GM08714 (cell line): ENCODE measurements at regions not wholly inside any gene's neighbourhood (a gene's known extent, or its start where the extent isn't known, plus 50 kb on each side); places are given as distances from the start of the nearest gene placed in this dataset.
"Not testable (repeated sequence)": the region's sequence is repeated elsewhere in the genome, so short reads cannot be mapped to it uniquely, and the experiment has no call there.

Experiments used
- H3K4me3 ChIP-seq: fragments of 200-500 bp; sonication (Bioruptor generic); 2 replicates; pipeline ENCODE4 v1.5.1; 2014; ENCODE audit warnings: mild to moderate bottlenecking, low read length, inconsistent platforms
- ZNF274 ChIP-seq: IDR thresholded peaks from 2 replicates; pipeline ENCODE4 v1.6.1; 2012; ENCODE audit warnings: mild to moderate bottlenecking, low read depth, low read length

DNA sequence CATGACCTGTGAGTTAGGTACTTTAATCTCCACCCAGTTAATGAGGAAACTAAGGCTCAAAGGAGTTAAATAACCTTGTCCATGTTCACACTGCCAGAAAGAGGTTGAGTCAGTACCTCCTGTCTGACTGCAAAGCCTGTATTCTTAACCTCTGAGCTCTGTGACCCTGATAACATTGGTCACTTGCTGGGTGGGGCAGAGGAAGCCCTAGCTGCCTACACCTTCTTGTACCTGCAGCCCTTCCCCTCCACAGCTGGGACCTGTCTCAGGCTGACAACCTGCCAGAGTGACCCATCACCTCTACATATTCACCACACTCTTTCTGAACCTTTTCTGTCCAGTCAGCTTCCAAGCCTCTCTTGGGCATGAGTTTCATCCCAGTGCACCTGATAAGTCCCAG, 106.1 kb upstream of the HES1 start:
- no peak overlapping the region for H3K4me3 ChIP-seq
- no peak for TF ChIP-seq ZNF274

DNA sequence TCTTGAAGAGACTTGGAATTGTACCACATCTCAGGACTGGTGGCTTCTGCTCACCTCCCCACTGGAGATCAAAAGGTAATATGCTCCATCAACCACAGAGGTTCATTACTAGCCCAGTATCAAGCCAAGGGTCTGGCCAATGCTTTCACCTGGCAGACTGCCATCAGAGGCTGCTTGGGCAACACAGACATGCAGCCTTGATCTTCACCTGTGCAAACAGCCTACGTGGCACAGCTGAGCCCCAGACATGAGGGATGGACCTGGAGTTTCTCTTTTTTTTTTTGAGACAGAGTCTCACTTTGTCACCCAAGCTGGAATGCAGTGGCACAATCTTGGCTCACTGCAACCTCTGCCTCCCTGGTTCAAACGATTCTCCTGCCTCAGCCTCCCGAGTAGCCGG, 105.6 kb upstream of the HES1 start:
- TF ChIP-seq ZNF274, result no peak
- H3K4me3 ChIP-seq, result no peak overlapping the region

- H3K4me3 ChIP-seq, result no peak overlapping the region
- TF ChIP-seq ZNF274, result no peak
These were observed 104.6 kb upstream of the HES1 start for GRCh38 chr3:194031349-194031748.

- TF ChIP-seq ZNF274, result no peak
- no peak overlapping the region for H3K4me3 ChIP-seq
These were observed 103.9 kb upstream of the HES1 start for GRCh38 chr3:194031867-194032635.

- H3K4me3 ChIP-seq, result no peak overlapping the region
- TF ChIP-seq ZNF274, result no peak
These were observed 103.0 kb upstream of the HES1 start for GRCh38 chr3:194032828-194033435.

DNA sequence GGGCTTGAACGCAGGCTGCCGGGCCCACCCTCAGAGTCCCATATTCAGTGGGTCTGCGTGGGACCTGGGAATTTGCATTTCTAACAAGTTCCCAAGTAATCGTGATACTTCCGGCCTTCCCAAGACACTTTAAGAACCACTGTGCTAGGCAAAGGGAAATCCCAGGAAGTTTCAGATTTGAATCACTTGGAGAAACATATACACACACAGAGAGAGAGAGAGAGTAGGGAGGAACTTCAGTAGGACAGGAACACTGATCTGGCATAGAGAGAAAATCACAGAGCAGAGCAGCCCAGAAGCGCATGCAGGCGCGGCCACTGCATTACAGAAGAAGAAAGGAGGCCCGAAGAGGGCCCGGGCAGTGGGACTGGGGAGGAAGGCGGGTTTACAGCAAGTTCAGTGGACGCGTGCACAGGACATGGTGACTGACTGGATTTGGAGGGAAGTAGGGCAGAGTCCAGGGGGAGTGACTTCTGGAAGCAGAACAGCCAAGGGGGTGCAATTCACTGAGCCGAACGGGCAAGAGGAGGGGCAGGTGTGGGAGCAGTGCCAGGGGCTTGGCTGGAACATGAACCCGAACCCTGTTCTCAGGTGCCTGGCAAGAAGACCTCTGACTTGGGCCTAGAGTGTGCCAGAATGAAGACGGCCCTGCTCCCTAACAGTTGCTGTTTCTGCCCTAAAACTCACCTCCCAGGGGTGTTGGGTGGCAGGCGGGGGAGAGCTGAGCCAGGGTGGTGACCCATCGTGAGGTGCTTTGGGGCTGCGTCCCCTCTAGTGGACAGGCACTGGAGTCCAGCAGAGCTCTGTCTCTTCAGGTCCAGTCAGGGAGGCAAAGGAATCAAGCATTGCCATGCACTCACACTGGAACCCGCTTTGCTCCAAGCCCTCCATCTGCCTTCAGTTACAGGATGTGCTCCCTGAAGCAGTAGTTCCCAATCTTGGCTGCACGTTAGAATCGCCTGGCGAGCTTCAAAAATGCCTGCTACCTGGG, 101.3 kb upstream of the HES1 start:
- no peak for TF ChIP-seq ZNF274
- H3K4me3 ChIP-seq, result no peak overlapping the region

GRCh38 chr3:194035406-194036138, 100.4 kb upstream of the HES1 start:
- no peak for TF ChIP-seq ZNF274
- no peak overlapping the region for H3K4me3 ChIP-seq

- TF ChIP-seq ZNF274, result no peak
- H3K4me3 ChIP-seq, result no peak overlapping the region
These were observed 99.1 kb upstream of the HES1 start for GRCh38 chr3:194036842-194037241.

GRCh38 chr3:194038346-194038745, 97.6 kb upstream of the HES1 start:
- not testable (repeated sequence) for H3K4me3 ChIP-seq

- no peak for TF ChIP-seq ZNF274
- H3K4me3 ChIP-seq, result no peak overlapping the region
These were observed 97.0 kb upstream of the HES1 start for GRCh38 chr3:194038960-194039359.

- no peak for TF ChIP-seq ZNF274
- no peak overlapping the region for H3K4me3 ChIP-seq
These were observed 95.3 kb upstream of the HES1 start for GRCh38 chr3:194040516-194041273.

DNA sequence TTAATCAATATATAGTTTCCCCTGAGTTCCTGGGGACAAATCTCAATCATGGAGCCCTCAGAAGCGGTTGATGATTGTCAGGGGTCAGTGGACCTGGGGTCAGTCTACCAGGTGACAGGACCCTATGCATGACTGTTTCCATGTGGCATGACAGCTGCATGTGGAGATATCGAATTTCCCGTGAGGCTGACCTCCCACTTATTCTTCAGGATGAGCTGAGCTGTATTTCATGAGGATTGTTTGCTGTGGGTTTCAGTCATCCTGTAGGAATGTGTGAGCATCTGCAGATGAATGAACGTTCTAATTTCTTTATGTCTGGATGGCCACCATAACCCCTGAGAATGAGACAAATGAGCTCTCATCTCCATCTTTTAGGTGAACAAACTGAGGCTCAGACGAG, 93.0 kb upstream of the HES1 start:
- no peak for TF ChIP-seq ZNF274
- H3K4me3 ChIP-seq, result no peak overlapping the region

- H3K4me3 ChIP-seq, result no peak overlapping the region
- no peak for TF ChIP-seq ZNF274
These were observed 92.4 kb upstream of the HES1 start for GRCh38 chr3:194043516-194043915.
